ENCODE measurements at regions not wholly inside any gene's neighbourhood (a gene's known extent, or its start where the extent isn't known, plus 50 kb on each side); places are given as distances from the start of the nearest gene placed in this dataset.

- H3K4me3 Mint-ChIP-seq = no peak overlapping the region
- no peaks in the 10 kb centered on the region for H3K4me1 Mint-ChIP-seq
- H3K9me3 Mint-ChIP-seq = peaks cover 2% of the 10 kb centered on the region
- no peak for DNase-seq (ENCODE audit: low read depth, low spot score)
- no peak for TF ChIP-seq CTCF (conservative IDR thresholded peaks at IDR 0.05)
- no peak overlapping the region for H3K27ac Mint-ChIP-seq (ENCODE audit: unreplicated experiment)
- H3K36me3 Mint-ChIP-seq (ENCODE audit: low read depth) = no peaks in the 10 kb centered on the region
- no peaks in the 10 kb centered on the region for H3K27me3 Mint-ChIP-seq (ENCODE audit: low read depth)
Observed at GRCh38 chr6:49072146-49072545, 390.9 kb downstream of the MMUT start.

- Mint-ChIP-seq H3K27ac (ENCODE audit: unreplicated experiment) (no peak overlapping the region), H3K4me3 (no peak overlapping the region), H3K9me3 (peaks cover 2% of the 10 kb centered on the region), H3K4me1 (no peaks in the 10 kb centered on the region), H3K36me3 (ENCODE audit: low read depth) (no peaks in the 10 kb centered on the region), H3K27me3 (ENCODE audit: low read depth) (no peaks in the 10 kb centered on the region)
- no peak for TF ChIP-seq CTCF (conservative IDR thresholded peaks at IDR 0.05)
- DNase-seq (ENCODE audit: low read depth, low spot score) = no peak
Observed at GRCh38 chr6:49070411-49070810, 392.6 kb downstream of the MMUT start.

- peaks cover 6% of the 10 kb centered on the region for H3K4me1 Mint-ChIP-seq
- DNase-seq (ENCODE audit: low read depth, low spot score) = no peak
- no peak overlapping the region for H3K4me3 Mint-ChIP-seq
- no peak overlapping the region for H3K27ac Mint-ChIP-seq (ENCODE audit: unreplicated experiment)
- H3K9me3 Mint-ChIP-seq = no peaks in the 10 kb centered on the region
- no peaks in the 10 kb centered on the region for H3K27me3 Mint-ChIP-seq (ENCODE audit: low read depth)
- TF ChIP-seq CTCF (conservative IDR thresholded peaks at IDR 0.05) = no peak
- H3K36me3 Mint-ChIP-seq (ENCODE audit: low read depth) = no peaks in the 10 kb centered on the region
Observed at GRCh38 chr6:49054311-49054710, 408.7 kb downstream of the MMUT start.

GRCh38 chr6:49052901-49053300, 410.2 kb downstream of the MMUT start:
- no peaks in the 10 kb centered on the region for H3K27me3 Mint-ChIP-seq (ENCODE audit: low read depth)

GRCh38 chr6:49051281-49051680, 411.8 kb downstream of the MMUT start:
- H3K4me3 Mint-ChIP-seq = no peak overlapping the region
- H3K36me3 Mint-ChIP-seq (ENCODE audit: low read depth) = no peaks in the 10 kb centered on the region
- no peak overlapping the region for H3K27ac Mint-ChIP-seq (ENCODE audit: unreplicated experiment)
- peaks cover 6% of the 10 kb centered on the region for H3K4me1 Mint-ChIP-seq
- DNase-seq (ENCODE audit: low read depth, low spot score) = no peak
- no peaks in the 10 kb centered on the region for H3K9me3 Mint-ChIP-seq
- TF ChIP-seq CTCF (conservative IDR thresholded peaks at IDR 0.05) = no peak
- H3K27me3 Mint-ChIP-seq (ENCODE audit: low read depth) = no peaks in the 10 kb centered on the region

More at GRCh38 chr6:49052901-49053300, 410.2 kb downstream of the MMUT start:
- no peak for DNase-seq (ENCODE audit: low read depth, low spot score)
- H3K36me3 Mint-ChIP-seq (ENCODE audit: low read depth) = no peaks in the 10 kb centered on the region
- no peak for TF ChIP-seq CTCF (conservative IDR thresholded peaks at IDR 0.05)
- H3K9me3 Mint-ChIP-seq = no peaks in the 10 kb centered on the region
- H3K4me3 Mint-ChIP-seq = no peak overlapping the region
- H3K4me1 Mint-ChIP-seq = peaks cover 6% of the 10 kb centered on the region
- H3K27ac Mint-ChIP-seq (ENCODE audit: unreplicated experiment) = no peak overlapping the region

- Mint-ChIP-seq H3K4me3 (no peak overlapping the region), H3K36me3 (ENCODE audit: low read depth) (no peaks in the 10 kb centered on the region), H3K9me3 (peaks cover 2% of the 10 kb centered on the region), H3K27ac (ENCODE audit: unreplicated experiment) (no peak overlapping the region), H3K27me3 (ENCODE audit: low read depth) (no peaks in the 10 kb centered on the region), H3K4me1 (peaks cover 6% of the 10 kb centered on the region)
- no peak for TF ChIP-seq CTCF (conservative IDR thresholded peaks at IDR 0.05)
- no peak for DNase-seq (ENCODE audit: low read depth, low spot score)
Observed at GRCh38 chr6:49050584-49050983, 412.5 kb downstream of the MMUT start.

Measured in neural crest cell (in vitro differentiated cells).